HG02678 (cell line): ENCODE measurements at regions not wholly inside any gene's neighbourhood (a gene's known extent, or its start where the extent isn't known, plus 50 kb on each side); places are given as distances from the start of the nearest gene placed in this dataset.
"Not testable (repeated sequence)": the region's sequence is repeated elsewhere in the genome, so short reads cannot be mapped to it uniquely, and the experiment has no call there.

ENCODE experiments used
- ATAC-seq: cut with Tn5 transposase; IDR thresholded peaks from one replicate; pipeline ENCODE4 v1.9.1; 2021; ENCODE audit warnings: mild to moderate bottlenecking, moderate library complexity; ENCODE audit not compliant: unreplicated experiment

- ATAC-seq = no peak
These were observed 637.3 kb downstream of the MATN1 start for GRCh38 chr1:30085811-30086770.

- no peak for ATAC-seq
These were observed 638.3 kb downstream of the MATN1 start for GRCh38 chr1:30084909-30085571.

DNA sequence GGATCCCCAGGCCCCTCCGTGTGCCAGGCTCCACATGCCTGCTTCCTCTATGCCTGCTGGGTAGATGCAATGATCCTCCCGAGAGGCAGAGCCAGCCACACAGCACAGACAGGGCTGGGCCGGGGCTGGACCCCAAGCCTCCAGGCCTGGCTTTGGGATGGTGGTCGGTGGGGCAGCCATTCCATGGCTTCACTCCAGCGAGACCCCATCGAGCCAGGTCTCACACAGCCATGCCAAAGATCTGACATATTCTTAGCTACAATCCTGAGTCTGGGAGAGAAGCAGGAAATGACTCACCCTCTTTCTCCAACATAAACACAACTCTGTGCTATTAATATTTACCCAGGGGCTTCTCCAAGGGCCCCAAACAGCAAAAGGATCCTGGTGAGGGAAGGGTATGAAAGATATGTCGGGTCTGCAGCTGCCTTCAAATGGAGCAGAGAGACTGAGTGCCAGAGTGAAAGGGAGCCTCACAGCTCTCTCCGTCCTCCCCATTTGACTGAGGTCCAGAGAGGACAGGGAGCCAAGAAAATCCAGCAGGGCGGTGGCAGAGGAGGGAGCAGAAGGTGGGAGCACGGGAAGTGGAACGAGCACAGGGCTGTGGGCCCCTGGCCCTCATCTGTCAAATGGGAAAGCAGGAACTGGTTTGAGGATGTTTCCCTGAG is 639.5 kb downstream of the MATN1 start:
- ATAC-seq = no peak

DNA sequence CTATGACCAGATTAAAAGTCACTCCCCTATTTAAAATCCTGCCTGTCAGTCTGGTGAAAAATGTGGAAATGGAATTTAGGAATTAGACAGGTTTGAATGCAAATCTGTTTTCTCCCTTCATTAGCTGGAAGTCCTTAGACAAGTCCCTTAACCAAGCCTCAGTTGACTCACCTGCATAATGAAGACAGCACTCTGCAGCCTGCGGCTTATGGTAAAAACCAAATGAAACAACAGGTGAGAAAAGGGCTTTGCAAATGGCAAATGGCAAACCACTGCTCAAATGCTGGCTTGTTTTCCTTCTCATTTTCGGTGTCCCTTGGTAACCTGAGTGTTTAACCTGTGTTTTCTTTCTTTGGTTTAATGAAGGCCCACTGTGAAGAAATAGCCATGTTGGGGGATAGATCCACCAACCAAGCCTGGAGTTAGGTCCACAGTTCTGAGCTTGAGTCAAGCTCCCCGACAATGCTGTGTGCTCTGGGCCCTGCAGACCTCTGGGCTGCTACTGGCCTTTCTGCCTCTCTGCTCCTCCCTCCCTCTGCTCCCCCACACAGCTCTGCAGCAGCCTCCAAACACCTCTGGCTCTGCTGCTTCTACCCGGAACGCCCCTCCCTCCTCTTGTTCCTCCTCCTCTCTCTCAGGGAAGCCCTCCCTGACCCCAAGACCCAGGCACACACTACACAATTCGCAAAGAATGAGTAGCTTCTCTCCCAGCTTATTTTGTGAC is 641.8 kb downstream of the MATN1 start:
- no peak for ATAC-seq

GRCh38 chr1:30075916-30076315 is 647.5 kb downstream of the MATN1 start:
- not testable (repeated sequence) for ATAC-seq

DNA sequence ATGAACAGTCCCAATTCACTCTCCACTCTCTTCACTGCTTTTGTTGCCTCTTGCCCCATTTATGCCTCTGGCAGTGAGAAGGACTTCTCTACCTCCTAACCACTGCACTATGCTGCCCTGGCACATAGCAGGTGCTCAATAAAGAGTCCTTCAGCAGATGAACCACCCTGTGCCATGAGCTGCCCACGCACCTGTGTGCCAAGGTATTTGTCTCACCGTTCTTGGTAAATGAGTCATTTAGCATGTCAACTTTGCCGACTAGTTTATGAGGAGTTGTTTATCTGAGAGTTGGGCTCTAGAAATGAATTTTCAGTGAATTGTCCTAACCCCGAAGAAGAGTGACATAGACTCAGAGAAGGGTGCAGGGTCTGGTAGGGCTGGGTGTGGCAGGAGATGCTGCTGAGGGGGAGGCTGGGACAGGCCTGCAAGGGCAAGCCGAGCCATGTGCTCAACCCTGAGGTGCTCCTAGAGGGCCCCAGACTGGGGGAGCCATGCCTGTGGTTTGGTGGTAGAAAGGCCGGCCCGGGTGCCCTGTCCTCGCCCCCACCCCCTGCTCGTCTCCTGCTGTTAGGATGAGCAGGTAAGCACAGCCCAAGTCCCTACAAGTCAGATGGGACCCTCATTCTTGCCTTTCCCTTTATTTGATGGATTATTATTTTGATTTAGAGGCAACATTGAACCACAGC is 654.5 kb downstream of the MATN1 start:
- ATAC-seq = no peak

DNA sequence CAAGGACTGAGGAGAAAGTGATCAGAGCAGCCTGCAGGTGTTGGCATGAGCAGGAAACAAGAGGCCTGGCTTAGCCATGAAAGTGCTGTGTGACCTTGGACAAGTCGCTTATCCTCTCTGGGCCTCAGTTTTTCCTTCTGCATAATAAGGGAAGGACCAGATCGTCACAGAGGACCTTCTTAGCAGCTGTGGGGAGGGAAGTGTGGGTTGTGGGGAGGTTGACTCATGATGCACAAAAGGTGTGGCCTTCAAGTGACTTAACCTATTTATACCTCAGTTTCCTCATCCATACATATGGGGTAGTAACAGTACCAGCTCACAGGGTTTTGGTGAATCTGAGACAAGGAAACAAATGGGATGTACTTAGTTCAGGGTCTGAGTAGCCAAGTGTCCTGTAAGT is 658.8 kb downstream of the MATN1 start:
- no peak for ATAC-seq

GRCh38 chr1:30063621-30064280 is 659.6 kb downstream of the MATN1 start:
- ATAC-seq = no peak

GRCh38 chr1:30061292-30062220 is 661.8 kb downstream of the MATN1 start:
- ATAC-seq = no peak

GRCh38 chr1:30060738-30061137 is 662.6 kb downstream of the MATN1 start:
- no peak for ATAC-seq

- ATAC-seq = no peak
These were observed 664.4 kb downstream of the MATN1 start for GRCh38 chr1:30058970-30059369.

DNA sequence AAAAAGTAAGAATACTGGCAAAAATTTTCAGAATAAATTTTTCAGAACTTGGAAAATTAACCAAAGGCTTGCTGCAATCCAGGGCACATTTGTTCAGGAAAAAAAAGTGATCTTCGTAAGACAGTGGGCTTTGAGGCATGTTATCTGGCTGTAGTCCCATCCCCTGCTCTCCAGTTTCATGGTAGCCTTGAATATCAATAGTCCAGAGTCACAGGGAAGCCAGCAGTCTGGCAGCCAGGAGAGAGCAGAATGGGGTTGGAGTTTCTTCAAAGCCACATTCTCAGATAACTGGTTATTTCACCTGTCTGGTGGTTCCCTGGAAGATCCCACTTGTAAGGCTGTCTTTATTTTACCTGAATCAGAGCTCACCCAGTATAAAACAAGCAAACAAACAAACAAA is 669.3 kb downstream of the MATN1 start:
- ATAC-seq = no peak

- ATAC-seq = no peak
These were observed 671.2 kb downstream of the MATN1 start for GRCh38 chr1:30052178-30052577.

- ATAC-seq = no peak
These were observed 671.6 kb downstream of the MATN1 start for GRCh38 chr1:30051777-30052176.

DNA sequence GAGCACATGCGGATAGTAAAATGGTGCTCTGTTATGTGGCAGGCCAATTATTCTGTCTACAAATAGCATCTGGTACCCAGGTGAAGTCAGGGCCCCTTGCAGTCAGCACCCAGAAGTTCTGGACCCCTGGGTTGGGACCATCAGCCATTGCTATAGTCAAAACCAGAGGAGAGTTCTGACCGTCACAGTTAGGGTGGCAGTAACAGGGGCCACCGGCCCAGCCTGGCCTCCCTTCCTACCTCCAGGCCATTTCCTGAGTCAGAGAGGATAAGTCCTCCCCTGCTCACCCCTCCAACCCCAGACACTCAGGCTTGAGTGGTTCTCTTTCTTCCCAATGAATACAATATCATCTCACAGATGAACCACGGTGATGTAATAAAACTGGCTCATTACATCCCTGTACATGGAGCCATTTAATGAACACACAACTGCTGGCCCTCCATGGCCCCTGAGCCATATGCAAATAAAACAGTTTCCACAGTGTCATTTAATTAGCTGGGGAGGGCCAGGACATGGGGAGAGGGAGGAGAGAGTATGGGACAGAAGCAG is 673.6 kb downstream of the MATN1 start:
- no peak for ATAC-seq

- ATAC-seq = no peak
These were observed 674.5 kb downstream of the MATN1 start for GRCh38 chr1:30048905-30049304.

- no peak for ATAC-seq
These were observed 675.8 kb downstream of the MATN1 start for GRCh38 chr1:30047576-30047975.

DNA sequence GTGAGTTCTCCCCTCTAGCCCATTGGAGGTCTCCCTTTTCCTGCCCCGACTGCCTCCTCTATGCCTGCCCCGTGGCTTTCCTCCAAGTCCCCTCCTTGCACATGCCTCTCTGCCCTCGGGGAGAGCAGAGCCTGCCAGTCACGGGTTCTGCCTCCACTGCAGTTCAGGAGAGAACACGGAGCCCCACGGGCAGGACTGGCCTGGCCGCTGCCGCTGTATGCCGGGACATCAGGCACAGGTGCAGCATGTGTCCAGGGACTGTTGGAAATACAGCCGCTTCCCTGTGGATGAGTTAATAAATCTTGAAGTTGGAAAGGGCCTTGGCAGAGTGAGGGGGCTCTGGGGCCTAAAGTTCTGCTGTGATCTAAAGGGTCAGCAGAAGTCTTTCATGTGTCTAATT is 676.6 kb downstream of the MATN1 start:
- ATAC-seq = no peak
